ENCODE measurements at regions not wholly inside any gene's neighbourhood (a gene's known extent, or its start where the extent isn't known, plus 50 kb on each side); places are given as distances from the start of the nearest gene placed in this dataset.
A peak's percentile ranks its signal among the peaks of the same experiment; 100 is the strongest.
"Not testable (repeated sequence)": the region's sequence is repeated elsewhere in the genome, so short reads cannot be mapped to it uniquely, and the experiment has no call there.

DNA sequence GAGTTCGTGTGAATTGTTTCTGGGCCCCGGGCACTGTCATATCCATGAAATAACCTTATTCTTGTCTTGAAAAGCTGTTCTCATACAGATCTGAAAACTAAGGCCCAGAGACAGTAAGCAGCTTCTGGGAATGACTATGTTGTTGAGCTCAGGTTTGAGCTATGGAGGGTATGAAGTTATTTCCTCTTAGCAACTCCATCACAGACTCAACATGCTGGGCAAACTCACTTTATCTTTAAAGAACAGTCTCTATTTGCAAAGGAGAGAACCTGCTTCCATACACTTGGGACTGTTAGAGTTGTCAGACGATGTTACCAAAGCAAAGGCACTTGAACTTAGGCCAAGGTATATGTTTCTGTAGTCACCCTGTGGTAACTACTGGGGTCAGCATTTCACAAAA lies 90.0 kb downstream of the GPR88 start:
- no peak for DNase-seq (ENCODE audit: low read depth)

GRCh38 chr1:100628631-100629081 lies 90.7 kb downstream of the GPR88 start:
- no peak for DNase-seq (ENCODE audit: low read depth)

DNA sequence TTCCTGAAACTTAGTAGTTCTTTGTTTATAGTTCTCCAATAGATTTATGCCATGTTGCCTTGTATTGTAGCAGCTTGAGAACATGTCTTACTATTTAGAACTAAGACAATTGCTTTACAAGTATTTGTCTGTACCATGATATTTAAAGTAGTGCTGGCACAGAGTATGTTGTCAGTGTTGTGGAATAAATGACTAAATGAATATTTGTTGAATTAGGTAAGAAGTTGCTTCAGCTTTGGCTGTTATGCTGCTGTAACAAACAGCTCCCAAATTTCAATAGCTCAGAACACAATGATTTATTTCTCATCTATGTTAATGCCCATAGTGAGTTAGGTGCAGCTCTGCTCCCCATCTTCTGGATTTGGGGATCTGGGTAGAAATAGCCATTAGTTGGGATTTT lies 90.2 kb upstream of the VCAM1 start:
- DNase-seq (ENCODE audit: low read depth) = no peak

DNA sequence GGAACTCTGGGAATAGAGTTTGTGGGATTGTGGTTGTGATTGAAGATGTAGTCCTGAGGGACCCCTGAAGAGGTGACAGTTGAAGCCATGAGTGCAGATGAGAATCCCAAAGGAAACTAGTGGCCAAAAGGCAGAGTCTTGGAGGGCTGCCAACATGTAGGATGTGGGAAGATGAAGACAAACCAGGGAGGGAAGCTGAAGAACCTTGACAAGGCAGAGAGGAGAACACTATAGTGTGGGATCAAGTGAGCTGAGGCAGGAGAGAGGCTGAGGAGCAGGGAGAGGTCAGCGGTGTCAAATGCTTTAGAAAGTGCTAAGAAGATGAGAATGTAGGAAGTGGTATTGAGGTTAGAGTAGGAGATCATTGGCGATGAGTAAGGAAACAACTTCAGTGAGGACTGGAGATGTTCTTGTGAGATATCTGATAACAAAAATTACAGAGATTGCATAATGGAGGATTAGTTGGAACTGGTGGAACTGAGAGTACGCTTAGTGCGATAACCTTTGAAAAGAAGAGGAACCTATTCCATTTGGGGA lies 88.5 kb upstream of the VCAM1 start:
- peak; percentile 95 for DNase-seq (ENCODE audit: low read depth)

DNA sequence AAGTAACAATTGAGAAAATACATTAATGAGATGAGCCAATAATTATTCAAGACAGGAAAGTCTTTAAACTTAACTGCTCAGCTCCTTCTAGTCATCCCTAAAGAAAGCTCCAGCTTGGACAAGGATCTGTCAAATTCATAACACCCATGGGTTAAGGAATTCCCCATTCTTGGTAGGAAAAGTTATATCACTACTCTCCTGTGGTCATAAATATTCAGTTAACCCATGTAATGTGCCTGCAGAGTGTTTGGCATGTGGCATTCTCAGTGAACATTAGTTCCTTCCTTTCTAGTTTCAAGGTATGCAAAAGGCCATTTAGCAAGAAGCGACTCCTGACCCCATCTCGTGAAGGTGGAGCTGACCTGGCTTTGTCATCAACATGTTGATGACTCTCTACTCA lies 76.7 kb upstream of the VCAM1 start:
- no peak for DNase-seq (ENCODE audit: low read depth)

- no peak for DNase-seq (ENCODE audit: low read depth)
Measured at GRCh38 chr1:100643471-100644196, 75.9 kb upstream of the VCAM1 start.

DNA sequence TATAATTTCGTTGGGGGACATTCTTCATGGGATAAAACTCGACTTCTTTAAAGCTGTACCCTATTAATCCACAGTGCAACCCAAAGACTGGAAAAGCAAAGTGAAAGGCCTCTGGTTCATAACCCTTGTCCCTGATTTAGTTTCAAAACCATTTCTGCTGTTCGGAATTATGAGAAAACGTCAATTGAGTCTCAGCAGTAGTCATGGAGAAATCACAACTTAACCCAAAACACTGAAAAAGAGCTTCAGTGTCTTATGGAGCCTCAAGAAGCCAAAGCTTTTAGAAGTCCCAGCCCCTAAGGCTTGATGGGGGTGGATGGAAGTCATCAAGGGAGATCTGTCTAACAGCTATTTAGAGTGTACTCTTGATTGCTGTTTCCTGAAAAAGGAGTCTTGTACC lies 73.5 kb upstream of the VCAM1 start:
- DNase-seq (ENCODE audit: low read depth) = no peak

GRCh38 chr1:100649146-100649545 lies 70.4 kb upstream of the VCAM1 start:
- DNase-seq (ENCODE audit: low read depth) = no peak

DNA sequence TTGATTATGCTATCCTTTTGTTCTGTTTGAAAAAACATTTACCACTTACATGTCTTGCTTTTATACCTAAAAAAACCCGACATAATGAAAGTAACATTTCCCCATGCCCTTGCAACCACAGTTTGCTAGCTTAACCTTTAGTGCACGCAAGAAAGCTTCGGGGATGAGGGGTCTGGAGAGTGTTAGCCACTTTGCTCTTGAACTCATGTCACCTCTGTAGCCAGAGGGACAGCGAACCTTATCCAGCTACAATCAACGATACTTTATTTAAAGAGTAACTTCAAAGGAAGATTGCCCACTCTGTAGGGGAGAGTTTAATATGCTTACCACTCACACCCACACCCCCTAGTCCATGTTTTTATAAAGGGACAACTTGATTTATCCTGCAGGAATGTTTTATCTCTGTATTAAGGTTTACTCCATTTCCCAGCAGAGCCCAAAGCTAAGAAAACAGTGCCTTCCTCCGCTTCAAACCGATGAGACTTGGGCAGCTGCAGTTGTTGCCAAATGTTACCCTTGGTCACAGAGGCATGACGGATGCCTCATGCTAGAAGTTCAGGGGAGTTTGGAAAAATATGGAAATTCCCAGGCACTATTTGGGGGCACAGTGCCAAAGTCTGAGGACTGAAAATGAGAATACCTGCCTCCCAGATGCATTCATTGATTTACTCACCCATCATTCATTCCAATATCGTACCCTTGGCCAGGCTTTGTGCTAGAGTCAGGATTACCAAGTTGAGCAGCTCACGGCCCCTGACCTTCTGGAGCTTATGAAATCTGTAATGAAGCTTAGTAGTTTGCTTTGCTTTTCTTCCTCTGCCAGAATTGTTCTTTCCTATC lies 61.4 kb upstream of the VCAM1 start:
- DNase-seq (ENCODE audit: low read depth) = peak; percentile 77

DNA sequence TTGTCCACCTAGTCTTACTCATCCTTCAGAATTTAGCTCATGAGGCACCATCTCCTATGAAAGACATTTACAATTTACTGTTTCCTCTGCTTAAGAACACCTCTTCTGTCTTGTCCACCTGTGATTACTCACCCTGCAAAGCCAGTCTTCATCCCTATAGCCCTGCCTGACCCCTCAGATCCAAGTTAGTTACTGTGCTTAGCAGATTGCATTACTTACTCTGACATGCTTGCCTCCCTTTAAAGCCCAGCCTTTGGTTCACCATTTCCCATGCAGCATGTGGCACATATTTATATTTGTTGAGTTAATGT lies 60.9 kb upstream of the VCAM1 start:
- peak; percentile 21 for DNase-seq (ENCODE audit: low read depth)

- DNase-seq (ENCODE audit: low read depth) = peak; percentile 72
Measured at GRCh38 chr1:100661176-100661575, 58.4 kb upstream of the VCAM1 start.

DNA sequence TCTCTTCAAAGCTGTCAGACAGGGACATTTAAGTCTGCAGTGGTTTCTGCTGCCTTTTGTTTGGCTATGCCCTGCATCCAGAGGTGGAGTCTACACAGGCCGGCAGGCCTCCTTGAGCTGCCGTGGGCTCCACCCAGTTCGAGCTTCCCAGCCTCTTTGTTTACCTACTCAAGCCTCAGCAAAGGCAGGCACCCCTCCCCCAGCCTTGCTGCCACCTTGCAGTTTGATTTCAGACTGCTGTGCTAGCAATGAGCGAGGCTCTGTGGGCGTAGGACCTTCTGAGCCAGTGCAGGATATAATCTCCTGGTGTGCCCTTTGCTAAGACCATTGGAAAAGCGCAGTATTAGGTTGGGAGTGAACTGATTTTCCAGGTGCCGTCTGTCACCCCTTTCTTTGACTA lies 51.0 kb upstream of the VCAM1 start:
- not testable (repeated sequence) for DNase-seq (ENCODE audit: low read depth)

Measured in myocyte (in vitro differentiated cells).